ENCODE measurements at regions not wholly inside any gene's neighbourhood (a gene's known extent, or its start where the extent isn't known, plus 50 kb on each side); places are given as distances from the start of the nearest gene placed in this dataset.

- TF ChIP-seq POLR2A (IDR thresholded peaks at IDR 0.05) (no peak), EP300 (IDR thresholded peaks at IDR 0.05) (no peak)
- TF ChIP-seq, protein P1, sequence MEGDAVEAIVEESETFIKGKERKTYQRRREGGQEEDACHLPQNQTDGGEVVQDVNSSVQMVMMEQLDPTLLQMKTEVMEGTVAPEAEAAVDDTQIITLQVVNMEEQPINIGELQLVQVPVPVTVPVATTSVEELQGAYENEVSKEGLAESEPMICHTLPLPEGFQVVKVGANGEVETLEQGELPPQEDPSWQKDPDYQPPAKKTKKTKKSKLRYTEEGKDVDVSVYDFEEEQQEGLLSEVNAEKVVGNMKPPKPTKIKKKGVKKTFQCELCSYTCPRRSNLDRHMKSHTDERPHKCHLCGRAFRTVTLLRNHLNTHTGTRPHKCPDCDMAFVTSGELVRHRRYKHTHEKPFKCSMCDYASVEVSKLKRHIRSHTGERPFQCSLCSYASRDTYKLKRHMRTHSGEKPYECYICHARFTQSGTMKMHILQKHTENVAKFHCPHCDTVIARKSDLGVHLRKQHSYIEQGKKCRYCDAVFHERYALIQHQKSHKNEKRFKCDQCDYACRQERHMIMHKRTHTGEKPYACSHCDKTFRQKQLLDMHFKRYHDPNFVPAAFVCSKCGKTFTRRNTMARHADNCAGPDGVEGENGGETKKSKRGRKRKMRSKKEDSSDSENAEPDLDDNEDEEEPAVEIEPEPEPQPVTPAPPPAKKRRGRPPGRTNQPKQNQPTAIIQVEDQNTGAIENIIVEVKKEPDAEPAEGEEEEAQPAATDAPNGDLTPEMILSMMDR (IDR thresholded peaks at IDR 0.05) = no peak
Measured at GRCh38 chrX:140425712-140426395, 79.0 kb downstream of the SOX3 start.
